Medulla oblongata (tissue), 1 donor: ENCODE measurements at regions not wholly inside any gene's neighbourhood (a gene's known extent, or its start where the extent isn't known, plus 50 kb on each side); places are given as distances from the start of the nearest gene placed in this dataset.

Experiments
- DNase-seq: peaks from one replicate; pipeline ENCODE4 v3.0.0-alpha.2; 2015; ENCODE audit errors: extremely low spot score

GRCh38 chr1:193524616-193525015 lies 338.2 kb upstream of the B3GALT2 start:
- DNase-seq = no peak

- DNase-seq = no peak
Measured at GRCh38 chr1:193524021-193524420, 337.6 kb upstream of the B3GALT2 start.

- DNase-seq = no peak
Measured at GRCh38 chr1:193520472-193520871, 334.1 kb upstream of the B3GALT2 start.

- DNase-seq = no peak
Measured at GRCh38 chr1:193519922-193520321, 333.5 kb upstream of the B3GALT2 start.

- no peak for DNase-seq
Measured at GRCh38 chr1:193516755-193517388, 330.5 kb upstream of the B3GALT2 start.

- no peak for DNase-seq
Measured at GRCh38 chr1:193514397-193514796, 328.0 kb upstream of the B3GALT2 start.

GRCh38 chr1:193513032-193513431 lies 326.6 kb upstream of the B3GALT2 start:
- DNase-seq = no peak

GRCh38 chr1:193504920-193505319 lies 318.5 kb upstream of the B3GALT2 start:
- no peak for DNase-seq

- no peak for DNase-seq
Measured at GRCh38 chr1:193498088-193498655, 311.8 kb upstream of the B3GALT2 start.

GRCh38 chr1:193494368-193494767 lies 308.0 kb upstream of the B3GALT2 start:
- no peak for DNase-seq

GRCh38 chr1:193489191-193489590 lies 302.8 kb upstream of the B3GALT2 start:
- DNase-seq = no peak

- no peak for DNase-seq
Measured at GRCh38 chr1:193487722-193488121, 301.3 kb upstream of the B3GALT2 start.

- DNase-seq = no peak
Measured at GRCh38 chr1:193486671-193487229, 300.3 kb upstream of the B3GALT2 start.

- DNase-seq = no peak
Measured at GRCh38 chr1:193480755-193481154, 294.3 kb upstream of the B3GALT2 start.

GRCh38 chr1:193479187-193479586 lies 292.8 kb upstream of the B3GALT2 start:
- DNase-seq = no peak

- no peak for DNase-seq
Measured at GRCh38 chr1:193476748-193477147, 290.3 kb upstream of the B3GALT2 start.

GRCh38 chr1:193473932-193474331 lies 287.5 kb upstream of the B3GALT2 start:
- DNase-seq = no peak

GRCh38 chr1:193472838-193473398 lies 286.5 kb upstream of the B3GALT2 start:
- DNase-seq = no peak

GRCh38 chr1:193472430-193472829 lies 286.0 kb upstream of the B3GALT2 start:
- no peak for DNase-seq

- DNase-seq = no peak
Measured at GRCh38 chr1:193471981-193472380, 285.6 kb upstream of the B3GALT2 start.

- DNase-seq = no peak
Measured at GRCh38 chr1:193463326-193463932, 277.0 kb upstream of the B3GALT2 start.

GRCh38 chr1:193462629-193463320 lies 276.4 kb upstream of the B3GALT2 start:
- peak; percentile 40 for DNase-seq
